HG02870 (cell line): ENCODE measurements at regions not wholly inside any gene's neighbourhood (a gene's known extent, or its start where the extent isn't known, plus 50 kb on each side); places are given as distances from the start of the nearest gene placed in this dataset.
"Not testable (repeated sequence)": the region's sequence is repeated elsewhere in the genome, so short reads cannot be mapped to it uniquely, and the experiment has no call there.

Source experiments
- ATAC-seq: cut with Tn5 transposase; IDR thresholded peaks from one replicate; pipeline ENCODE4 v1.9.1; 2021; ENCODE audit warnings: mild to moderate bottlenecking, moderate library complexity; ENCODE audit not compliant: unreplicated experiment

- ATAC-seq = no peak
These were observed 187.4 kb downstream of the TENT5A start for GRCh38 chr6:81565071-81565470.

GRCh38 chr6:81564470-81565068 lies 187.9 kb downstream of the TENT5A start:
- no peak for ATAC-seq

GRCh38 chr6:81562169-81562568 lies 190.3 kb downstream of the TENT5A start:
- no peak for ATAC-seq

GRCh38 chr6:81561731-81562130 lies 190.8 kb downstream of the TENT5A start:
- ATAC-seq = no peak

- no peak for ATAC-seq
These were observed 191.4 kb downstream of the TENT5A start for GRCh38 chr6:81561071-81561564.

- ATAC-seq = no peak
These were observed 194.7 kb downstream of the TENT5A start for GRCh38 chr6:81557811-81558210.

GRCh38 chr6:81556551-81556950 lies 195.9 kb downstream of the TENT5A start:
- ATAC-seq = no peak

- no peak for ATAC-seq
These were observed 199.3 kb downstream of the TENT5A start for GRCh38 chr6:81553216-81553615.

- ATAC-seq = no peak
These were observed 199.8 kb downstream of the TENT5A start for GRCh38 chr6:81552644-81553043.

- no peak for ATAC-seq
These were observed 205.3 kb downstream of the TENT5A start for GRCh38 chr6:81547149-81547548.

- no peak for ATAC-seq
These were observed 217.5 kb downstream of the TENT5A start for GRCh38 chr6:81534934-81535465.

GRCh38 chr6:81531869-81532561 lies 220.5 kb downstream of the TENT5A start:
- ATAC-seq = no peak

GRCh38 chr6:81517455-81517854 lies 235.0 kb downstream of the TENT5A start:
- ATAC-seq = no peak

GRCh38 chr6:81515562-81516453 lies 236.7 kb downstream of the TENT5A start:
- no peak for ATAC-seq

GRCh38 chr6:81514195-81514594 lies 238.3 kb downstream of the TENT5A start:
- not testable (repeated sequence) for ATAC-seq

GRCh38 chr6:81511423-81511822 lies 241.1 kb downstream of the TENT5A start:
- no peak for ATAC-seq

GRCh38 chr6:81495999-81496398 lies 256.5 kb downstream of the TENT5A start:
- ATAC-seq = no peak

- no peak for ATAC-seq
These were observed 260.9 kb downstream of the TENT5A start for GRCh38 chr6:81491454-81492101.

GRCh38 chr6:81487489-81487888 lies 265.0 kb downstream of the TENT5A start:
- no peak for ATAC-seq

GRCh38 chr6:81486234-81486633 lies 266.2 kb downstream of the TENT5A start:
- no peak for ATAC-seq

GRCh38 chr6:81485395-81485794 lies 267.1 kb downstream of the TENT5A start:
- no peak for ATAC-seq
